Umbilical cord (tissue), 1 donor: ENCODE measurements at regions not wholly inside any gene's neighbourhood (a gene's known extent, or its start where the extent isn't known, plus 50 kb on each side); places are given as distances from the start of the nearest gene placed in this dataset.

Experiments
- DNase-seq: peaks from one replicate; pipeline ENCODE4 v3.0.0-alpha.2; 2015; ENCODE audit warnings: low spot score

DNA sequence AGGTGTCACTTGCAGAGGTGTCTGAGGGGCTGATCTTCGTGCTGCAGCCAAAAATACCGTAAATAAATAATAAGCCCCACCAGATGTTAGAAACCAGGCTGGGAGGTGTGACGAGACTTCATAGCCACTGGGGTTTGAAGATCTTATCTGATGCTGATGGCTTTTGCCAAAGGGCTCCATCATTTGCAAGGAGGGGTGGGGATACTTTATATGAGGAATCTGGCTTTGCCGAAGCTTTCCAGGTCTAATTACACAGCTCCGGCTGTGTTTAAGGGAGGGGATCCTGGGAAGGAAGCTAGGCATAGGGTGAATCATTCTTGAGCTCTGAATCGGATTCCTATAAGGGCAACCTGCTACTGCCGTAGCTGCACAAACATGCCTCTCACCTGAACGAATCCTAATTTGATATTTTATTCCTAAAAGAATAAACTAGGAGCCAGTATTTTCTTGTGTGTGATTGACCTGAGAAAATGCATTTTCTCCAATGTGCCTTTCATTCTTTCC lies 249.6 kb downstream of the SOD2 start:
- no peak for DNase-seq

DNA sequence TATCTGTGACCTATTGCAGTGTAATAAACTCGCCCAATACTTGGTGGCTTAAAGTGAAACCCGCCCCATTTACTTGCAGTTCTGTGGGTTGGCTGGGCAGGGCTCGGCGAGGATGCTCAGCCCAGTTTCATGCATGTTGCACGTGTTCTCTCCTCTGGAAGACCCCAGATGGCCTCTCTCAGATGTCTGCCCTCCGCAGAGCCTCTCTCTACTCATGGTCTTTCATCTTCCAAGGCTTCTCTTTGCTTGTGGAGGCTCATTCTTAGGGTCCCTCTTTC lies 251.4 kb downstream of the SOD2 start:
- DNase-seq, result no peak

DNA sequence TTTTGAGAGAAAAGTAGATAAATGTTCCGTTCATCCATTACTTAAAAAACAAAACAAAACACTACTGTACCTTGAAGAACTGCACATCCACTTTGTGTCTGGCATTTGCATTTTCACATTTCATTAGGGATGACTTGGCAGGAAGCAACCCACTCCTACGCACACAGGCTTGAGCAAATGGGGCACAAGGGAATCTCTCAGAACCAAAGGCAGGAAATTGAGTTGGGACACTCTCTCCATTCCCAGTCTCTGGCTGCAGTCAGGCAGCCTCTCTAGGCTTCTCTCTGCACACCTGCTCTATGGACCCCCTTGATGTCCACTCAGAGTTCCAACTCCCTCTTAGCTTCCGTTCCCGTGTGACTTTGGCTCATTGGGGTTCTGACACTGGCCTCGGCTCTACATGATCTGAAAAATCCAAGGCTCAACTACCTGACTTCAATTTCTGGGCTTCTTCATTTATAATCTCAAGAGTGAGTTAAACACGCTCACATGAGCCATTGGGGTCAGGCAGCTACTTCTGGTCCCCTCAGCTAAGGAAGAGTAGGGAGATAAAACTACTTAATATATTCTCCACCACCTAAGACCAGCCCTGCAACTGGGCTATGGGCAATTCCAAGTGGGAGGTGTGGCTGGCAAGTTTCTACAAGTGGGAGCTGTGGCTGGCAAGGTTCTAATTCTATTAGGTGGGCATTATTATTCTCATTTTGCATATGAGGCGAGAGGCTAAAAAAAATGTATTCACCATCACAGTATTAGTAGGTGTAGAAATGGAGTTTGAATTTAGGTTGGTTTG lies 251.9 kb downstream of the SOD2 start:
- no peak for DNase-seq

DNA sequence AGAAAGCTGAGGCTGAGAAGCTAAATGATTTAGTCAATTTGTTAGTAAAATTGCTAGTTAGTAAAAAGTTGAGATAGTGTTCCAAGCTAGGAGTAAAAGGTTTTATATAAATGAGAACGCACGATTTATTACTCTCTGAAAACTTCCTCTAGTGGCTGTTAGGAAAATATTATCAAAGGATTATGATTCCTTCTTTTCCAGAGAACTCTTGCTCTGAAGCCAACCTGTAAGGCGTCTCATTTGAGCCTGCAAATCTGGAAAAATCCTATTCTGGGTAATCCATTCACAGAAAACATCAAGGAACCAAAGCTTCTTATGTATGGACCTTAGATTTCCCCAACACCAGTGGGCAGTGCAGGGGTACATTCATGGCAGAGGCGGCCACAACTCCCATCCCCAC lies 252.7 kb downstream of the SOD2 start:
- no peak for DNase-seq

DNA sequence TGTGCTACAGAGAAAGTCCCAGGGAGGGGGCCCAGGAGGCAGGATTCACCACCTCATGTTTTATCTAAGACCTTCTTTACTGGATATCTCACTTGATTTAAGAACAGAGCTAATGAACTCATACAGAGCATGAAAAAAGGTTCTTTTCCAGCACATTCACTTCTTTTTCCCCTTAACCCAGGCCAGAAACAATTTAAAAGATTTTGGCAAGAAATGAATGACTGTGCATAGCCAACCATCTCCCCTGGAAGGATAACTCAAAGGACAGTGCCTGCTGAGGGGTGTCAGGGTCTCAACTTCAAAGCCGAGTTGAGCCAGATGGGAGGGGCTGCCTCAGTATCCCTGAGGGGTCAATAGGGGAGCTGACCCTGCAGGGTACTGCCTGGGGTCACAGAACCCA lies 253.4 kb downstream of the SOD2 start:
- DNase-seq, result no peak

DNA sequence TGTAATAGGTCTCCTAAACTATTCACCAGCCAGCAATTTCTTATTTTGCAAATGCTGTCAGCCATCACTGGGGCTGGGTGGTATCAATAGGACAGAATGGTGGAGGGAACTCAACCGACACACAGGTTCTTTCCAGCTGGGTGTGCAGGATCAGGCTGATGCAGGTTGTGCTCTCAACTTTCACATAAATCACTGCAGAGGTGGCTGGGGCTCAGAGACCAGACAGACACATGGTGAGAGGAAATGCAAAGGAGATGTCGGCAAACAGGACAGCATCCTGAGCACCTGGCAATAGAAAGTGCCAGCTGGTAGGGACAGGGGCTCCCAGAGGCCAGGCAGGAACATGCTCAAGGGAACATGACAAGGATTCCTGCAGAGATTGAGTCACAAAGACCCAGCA lies 254.9 kb downstream of the SOD2 start:
- no peak for DNase-seq

DNA sequence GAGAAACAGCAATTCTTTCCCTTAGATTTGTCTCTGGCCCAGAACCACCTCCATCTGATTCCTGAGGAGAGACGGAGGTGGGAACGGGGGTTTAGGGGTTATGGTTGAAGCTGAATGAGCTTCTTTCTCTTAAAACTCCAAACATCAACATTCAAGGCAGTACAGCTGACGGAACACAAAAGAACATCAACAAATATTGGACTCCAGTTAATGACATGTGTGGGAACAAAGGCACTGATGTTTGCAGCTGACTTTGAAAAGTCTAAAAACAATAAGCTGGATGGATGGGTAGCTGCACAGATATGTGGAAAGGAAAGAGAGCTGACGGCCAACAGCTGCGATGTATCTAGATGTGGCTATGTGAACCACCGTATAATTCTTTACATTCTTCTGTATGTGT lies 256.5 kb downstream of the SOD2 start:
- no peak for DNase-seq

DNA sequence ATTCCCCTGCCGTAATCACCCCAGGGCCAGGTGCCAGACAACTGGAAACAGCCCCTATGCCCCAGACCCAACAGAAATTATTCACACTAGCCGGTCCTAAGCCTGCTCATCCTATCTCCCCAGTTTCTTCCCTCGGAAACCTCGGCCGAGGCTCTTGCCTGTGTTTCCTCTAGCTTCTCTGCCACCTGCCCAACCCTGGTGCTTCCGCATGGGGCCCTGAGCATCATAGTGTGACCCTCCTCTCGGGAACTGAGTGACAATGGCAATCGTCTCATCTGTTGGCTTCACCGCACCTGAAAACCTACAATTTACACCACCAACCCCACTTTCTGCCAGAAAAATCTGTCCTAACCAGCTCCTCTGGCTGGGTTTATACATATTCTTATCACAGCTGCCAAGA lies 257.3 kb downstream of the SOD2 start:
- no peak for DNase-seq

DNA sequence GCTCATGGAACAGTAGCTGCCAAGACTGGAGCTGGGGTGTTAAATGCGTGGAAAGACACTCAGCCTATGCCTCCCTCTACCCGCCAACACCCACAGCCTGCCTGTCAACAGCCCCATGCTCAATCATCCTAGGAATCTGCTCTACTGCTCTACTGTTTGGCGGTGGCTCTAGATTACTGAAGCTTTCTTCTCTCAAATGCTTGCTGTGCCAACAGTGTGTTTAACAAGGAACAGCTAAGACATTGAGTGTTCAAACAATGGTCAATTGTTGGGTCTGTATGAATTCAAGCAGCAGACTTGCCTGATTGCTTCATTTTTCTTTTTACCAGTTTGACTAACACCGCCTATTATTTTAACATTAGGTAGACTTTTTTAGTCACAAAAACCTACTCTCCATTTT lies 258.6 kb downstream of the SOD2 start:
- DNase-seq, result no peak

DNA sequence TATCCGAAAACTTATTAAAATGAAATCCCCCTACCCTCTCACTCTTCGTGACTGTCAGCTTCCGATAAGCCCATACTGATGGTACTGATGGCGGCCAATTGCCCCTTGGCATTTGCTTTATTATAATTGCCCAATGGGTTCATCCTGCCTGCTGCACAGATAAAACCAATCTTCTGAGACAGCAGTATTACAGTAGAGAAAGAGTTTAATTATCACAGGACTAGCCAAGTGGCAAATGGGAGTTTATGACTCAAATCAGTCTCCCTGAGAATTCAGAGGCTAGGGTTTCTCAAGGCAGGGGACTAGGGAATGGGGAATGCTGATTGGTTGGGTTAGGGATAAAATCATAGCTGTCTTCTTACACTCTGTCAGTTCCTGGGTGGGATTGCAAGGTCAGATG lies 259.5 kb downstream of the SOD2 start:
- DNase-seq, result no peak

DNA sequence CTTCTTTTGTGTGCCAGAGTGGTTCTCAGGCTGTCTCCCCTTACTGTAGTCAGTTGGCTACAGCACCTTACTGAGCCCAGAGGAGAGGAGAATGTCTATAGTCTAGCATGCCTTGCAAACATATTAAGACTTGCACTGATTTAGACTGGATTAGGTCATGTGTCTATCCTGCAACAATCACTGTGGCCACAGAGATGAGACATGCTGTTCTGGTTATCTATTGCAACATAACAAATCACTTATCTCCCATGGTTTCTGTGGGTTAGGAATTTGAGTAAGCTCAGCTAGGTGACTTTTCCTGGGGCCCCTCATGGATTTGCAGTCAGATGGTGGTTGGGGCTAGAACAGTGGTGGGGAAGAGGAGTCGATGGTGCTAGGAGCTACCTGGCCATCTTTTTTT lies 261.3 kb downstream of the SOD2 start:
- no peak for DNase-seq

DNA sequence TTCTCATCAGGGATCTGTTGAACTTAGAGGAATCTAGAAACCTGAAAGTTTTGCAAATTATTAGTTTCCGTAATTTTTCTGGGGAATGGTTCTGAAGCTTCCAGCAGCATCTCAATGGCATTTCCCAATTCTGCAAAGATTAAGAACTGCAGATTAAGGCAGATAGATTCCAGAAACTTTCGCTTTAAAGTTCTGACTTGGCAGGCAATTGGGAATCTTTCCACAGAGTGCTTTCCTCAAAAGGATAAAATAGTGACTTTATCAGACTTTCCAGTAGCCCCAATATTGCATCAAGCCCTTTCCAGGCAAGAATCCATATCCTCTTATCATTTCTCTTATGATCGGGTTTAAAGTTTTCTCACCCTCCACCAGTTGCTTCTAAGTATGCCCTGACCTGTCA lies 261.1 kb downstream of the FNDC1 start:
- peak; percentile 92 for DNase-seq

DNA sequence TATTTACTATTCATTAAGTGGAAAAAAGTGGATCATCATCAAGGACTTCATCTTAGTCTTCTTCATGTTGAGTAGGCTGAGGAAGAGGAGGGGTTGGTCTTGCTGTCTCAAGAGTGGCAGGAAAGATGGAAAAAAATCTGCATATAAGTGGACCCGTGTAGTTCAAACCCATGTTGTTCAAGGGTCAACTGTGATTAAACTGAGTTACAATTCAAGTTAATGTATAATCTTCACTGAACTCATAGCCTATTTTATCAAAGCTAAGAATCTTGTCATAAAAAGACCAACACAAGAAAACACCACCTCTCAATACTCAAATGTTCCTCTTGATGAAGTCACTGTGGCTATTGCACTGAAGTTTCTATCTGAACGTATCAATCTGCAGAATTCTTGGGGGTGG lies 260.2 kb downstream of the FNDC1 start:
- no peak for DNase-seq

DNA sequence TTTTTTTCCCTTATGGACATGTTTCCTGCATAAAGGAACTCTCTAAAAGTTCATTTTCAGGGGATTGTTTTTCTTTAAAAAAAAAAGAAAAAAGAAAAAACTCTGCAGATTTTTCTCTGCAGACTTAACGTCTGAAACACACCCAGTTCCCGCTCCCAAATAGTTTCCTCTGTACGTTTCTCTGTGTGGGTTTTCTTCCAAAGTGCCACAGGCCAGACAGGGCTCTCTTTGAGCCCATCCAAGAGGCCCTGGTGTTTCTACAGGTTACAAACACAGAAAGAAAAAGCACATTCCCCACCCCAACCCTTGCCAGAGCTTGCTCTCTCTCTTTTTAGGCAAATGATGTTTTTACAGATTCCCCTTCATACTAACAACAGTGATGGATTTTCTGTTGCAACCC lies 258.6 kb downstream of the FNDC1 start:
- peak; percentile 57 for DNase-seq

DNA sequence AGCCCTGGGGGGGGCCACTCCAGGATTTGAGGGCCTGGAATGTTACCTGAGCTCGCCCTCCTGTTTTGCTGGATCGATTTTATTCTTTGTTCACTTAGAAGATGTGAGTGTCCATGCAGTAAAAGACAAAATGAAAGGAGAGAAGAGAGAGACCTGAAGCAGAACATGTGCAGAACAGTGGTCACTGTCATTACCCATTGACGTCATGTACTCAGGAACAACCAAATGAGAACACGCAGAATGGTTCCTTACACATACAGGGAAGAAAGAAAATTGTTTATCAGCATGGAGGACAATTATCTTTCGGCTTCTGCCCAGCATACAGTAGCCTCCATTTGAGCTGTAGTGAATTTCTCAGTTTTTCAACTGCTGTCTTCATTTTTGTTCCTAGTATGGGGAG lies 258.1 kb downstream of the FNDC1 start:
- no peak for DNase-seq

DNA sequence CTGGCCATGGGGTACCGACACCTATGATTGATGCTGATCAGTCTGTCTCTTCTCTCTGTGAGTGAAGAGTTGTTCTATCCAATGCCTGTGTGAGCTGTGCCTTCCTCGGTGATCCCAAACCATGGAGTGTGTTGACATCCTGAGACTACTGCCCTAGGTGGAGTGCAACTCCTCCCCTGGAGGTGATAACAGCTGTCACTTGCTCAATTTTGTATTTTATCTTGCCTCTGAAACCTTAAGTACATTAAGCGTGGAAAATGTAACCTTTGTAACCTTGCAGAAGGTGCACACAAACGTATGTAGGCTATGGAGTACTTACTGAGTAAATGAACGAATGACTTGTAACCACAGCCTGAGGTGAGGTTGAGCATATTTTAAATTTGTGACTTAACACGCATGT lies 256.2 kb downstream of the FNDC1 start:
- no peak for DNase-seq

DNA sequence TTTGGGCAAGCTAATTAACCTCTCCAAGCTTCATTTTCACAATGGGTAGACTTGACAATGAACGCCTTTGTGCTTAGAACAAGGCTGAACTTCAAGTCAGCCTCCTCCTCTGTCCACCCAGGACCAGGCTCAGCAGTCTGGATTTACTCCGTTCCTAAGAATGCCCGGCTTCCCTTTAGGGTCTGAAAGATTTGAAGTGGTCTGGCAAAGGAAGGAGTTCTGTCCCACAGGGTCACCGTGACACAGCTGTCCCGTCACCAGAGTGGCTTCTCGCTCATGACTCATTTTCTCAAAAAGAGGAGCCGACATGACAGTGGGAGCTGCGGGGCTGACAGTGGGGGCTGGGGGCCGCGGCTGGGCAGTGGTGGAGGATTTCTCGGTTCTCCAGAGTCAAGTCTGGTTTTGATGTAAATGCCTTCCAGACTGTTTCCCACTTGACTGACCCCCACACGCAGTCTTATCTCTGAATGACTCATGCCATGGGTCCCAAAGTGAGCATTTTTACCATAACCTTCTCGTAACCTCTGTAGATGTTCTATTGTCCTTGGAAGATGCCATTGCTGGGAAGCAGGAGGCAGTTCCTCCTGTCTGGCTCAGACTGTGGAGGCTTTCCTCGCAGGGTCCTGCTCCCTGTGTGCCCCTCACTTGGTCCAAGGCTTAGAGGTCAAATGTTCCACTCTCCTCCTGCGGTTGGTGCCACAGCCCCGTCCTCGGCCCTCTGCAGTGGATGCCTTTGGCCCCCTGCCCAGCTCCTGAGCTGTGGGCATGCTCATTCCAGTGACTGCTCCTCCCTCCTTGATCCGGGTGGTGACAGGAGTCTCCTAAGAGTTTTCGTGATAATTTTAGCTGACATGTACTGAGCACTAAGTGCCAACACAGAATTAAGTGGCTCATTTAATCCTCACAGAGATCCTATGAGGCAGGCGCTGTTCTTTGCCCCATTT lies 253.1 kb downstream of the FNDC1 start:
- peak; percentile 48 for DNase-seq

DNA sequence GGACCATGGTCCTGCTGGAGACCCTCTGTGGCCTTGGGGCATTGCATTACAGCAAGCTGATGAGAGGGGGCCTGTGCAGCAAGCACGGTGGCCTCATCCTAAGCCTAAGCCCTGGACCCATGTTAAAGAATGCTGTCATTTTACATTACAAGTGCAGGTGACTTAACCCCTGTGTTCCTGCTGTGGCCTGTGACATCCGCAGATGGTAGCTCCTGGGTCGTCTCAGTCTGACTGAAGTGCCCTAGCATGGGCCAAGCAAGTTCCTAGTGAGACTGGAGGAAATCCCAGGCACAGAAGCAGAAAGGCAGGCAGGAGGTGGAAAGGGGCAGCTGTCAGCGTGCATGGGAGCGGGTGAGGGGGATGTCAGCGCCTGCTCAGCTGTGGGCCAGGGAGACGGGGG lies 252.4 kb downstream of the FNDC1 start:
- DNase-seq, result no peak

DNA sequence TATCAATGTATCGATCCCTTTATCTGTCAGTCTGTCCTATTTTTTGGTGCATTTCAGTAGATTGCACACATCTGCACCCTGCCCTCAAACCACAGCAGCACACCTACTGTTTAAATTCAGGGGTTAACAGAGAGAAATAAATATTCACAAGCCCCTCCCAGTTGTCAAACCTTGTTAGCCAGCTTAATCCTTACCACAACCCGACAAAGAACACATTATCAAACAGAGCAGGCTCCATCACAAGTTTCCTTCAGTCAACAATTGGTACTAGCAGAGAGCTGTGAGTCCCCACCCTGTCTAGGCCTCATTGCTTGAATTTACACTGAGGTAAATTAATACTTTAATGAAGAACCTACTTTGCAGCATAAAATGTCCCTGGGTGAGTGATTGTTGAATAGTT lies 249.8 kb downstream of the FNDC1 start:
- no peak for DNase-seq

DNA sequence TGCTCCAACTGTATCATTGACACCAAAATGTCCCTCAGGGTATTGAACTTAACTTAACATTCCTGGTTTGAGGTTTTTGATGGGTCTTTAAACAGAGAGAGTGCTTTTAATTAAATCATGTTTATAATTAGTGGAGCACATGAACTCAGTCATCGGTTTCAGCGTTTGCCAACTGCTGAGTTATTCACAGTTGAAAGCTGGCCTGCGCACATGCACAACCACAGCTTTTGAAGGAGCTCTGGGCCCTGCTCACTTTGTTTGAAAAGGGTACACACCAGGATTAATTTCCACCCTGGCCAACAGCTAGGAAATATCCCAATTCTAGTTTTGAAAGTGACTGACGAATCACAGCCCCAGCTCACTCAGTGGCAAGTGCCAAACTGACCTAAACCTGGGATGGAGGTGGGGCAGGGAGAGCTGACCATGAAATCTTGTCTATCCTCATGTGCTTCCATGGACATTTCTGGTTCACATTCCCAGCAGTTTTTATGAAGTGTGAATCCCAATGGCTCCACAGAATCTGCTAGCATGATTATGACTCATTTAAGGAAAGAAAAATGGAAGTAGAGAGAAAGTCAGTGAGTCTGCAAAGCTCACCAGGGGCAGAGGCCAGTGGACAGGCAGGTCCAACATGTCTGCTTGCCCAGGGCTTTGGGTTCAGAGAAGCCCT lies 247.8 kb downstream of the FNDC1 start:
- DNase-seq, result no peak

DNA sequence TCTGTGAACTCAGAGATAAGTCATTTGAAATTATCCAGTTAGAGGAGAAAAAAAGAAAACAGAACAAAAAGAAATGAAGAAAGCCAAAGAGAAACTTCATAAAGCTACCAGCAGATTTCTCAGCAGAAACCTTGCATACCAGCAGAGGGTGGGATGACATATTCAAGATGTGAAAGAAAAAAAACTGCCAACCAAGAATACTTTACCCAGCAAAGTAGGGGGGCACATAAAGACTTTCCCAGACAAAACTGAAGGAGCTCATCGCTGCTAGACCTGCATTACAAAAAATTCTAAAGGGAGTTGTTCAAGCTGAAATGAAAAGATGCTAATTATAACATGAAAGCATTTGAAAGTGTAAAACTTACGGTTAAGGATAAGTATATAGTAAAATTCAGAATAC lies 246.3 kb downstream of the FNDC1 start:
- DNase-seq, result no peak

DNA sequence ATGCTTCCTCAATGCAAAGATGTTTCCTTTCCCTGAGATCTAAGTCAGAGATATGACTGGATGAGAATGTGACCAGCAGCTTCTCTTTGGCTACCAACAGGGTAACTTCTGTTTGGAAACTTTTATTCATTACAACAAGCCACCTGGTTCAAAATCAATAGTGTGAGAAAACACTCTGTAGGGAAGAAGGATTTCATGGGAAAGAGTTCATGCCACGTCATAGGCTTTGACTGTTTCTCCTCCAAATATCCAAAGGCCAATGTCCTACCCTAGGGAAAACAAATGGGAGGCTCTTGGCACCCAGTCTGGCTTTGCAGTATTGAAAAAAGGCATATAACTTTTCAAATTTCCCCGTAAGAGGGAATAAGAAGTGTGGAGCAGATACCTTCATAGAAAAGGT lies 245.5 kb downstream of the FNDC1 start:
- DNase-seq, result no peak
